WERI-Rb-1 (cell line): ENCODE measurements at regions not wholly inside any gene's neighbourhood (a gene's known extent, or its start where the extent isn't known, plus 50 kb on each side); places are given as distances from the start of the nearest gene placed in this dataset.

Experiments
- DNase-seq: peaks from one replicate; pipeline ENCODE4 v3.0.0-alpha.2; 2020
- H3K27ac ChIP-seq: fragments of 250-450 bp; sonication (Bioruptor Pico); 2 replicates; pipeline ENCODE4 v1.5.1; 2020; ENCODE audit warnings: mild to moderate bottlenecking, moderate library complexity
- H3K27me3 ChIP-seq: fragments of 250-450 bp; sonication (Bioruptor Pico); 2 replicates; pipeline ENCODE4 v1.5.1; 2021; ENCODE audit warnings: mild to moderate bottlenecking, low read depth, moderate library complexity; ENCODE audit not compliant: insufficient read depth, severe bottlenecking
- H3K36me3 ChIP-seq: fragments of 250-450 bp; sonication (Bioruptor Pico); 2 replicates; pipeline ENCODE4 v1.5.1; 2020; ENCODE audit warnings: mild to moderate bottlenecking, moderate library complexity
- H3K4me3 ChIP-seq: 2 replicates; pipeline ENCODE4 v1.5.1; 2011; ENCODE audit warnings: low read depth, mild to moderate bottlenecking, control low read depth, low read length
- H3K9me3 ChIP-seq: fragments of 250-450 bp; sonication (Bioruptor Pico); 2 replicates; pipeline ENCODE4 v1.5.1; 2021; ENCODE audit warnings: mild to moderate bottlenecking, moderate library complexity; ENCODE audit not compliant: severe bottlenecking
- CTCF ChIP-seq: IDR thresholded peaks from 2 replicates; pipeline ENCODE4 v1.5.1; 2011; ENCODE audit warnings: low read depth, mild to moderate bottlenecking, control low read depth, inconsistent platforms, low read length

GRCh38 chr1:198024336-198024735, 107.2 kb downstream of the LHX9 start:
- no peak overlapping the region for H3K27ac ChIP-seq
- no peaks in the 10 kb centered on the region for H3K27me3 ChIP-seq
- H3K36me3 ChIP-seq: no peaks in the 10 kb centered on the region
- no peak overlapping the region for H3K4me3 ChIP-seq
- no peak for TF ChIP-seq CTCF
- H3K9me3 ChIP-seq: no peaks in the 10 kb centered on the region
- no peak for DNase-seq

- no peaks in the 10 kb centered on the region for H3K27me3 ChIP-seq
- no peak overlapping the region for H3K4me3 ChIP-seq
- no peaks in the 10 kb centered on the region for H3K36me3 ChIP-seq
- H3K9me3 ChIP-seq: no peaks in the 10 kb centered on the region
- no peak overlapping the region for H3K27ac ChIP-seq
- no peak for TF ChIP-seq CTCF
- no peak for DNase-seq
Measured at GRCh38 chr1:198024782-198025181, 107.6 kb downstream of the LHX9 start.

- Histone ChIP-seq H3K9me3 (peaks cover 3% of the 10 kb centered on the region), H3K36me3 (no peaks in the 10 kb centered on the region), H3K4me3 (no peak overlapping the region), H3K27me3 (no peaks in the 10 kb centered on the region), H3K27ac (no peak overlapping the region)
- DNase-seq: no peak
- TF ChIP-seq CTCF: no peak
Measured at GRCh38 chr1:198030682-198031081, 113.5 kb downstream of the LHX9 start.

- Histone ChIP-seq H3K4me3 (no peak overlapping the region), H3K27me3 (no peaks in the 10 kb centered on the region), H3K9me3 (peaks cover 3% of the 10 kb centered on the region), H3K27ac (no peak overlapping the region), H3K36me3 (no peaks in the 10 kb centered on the region)
- no peak for DNase-seq
- TF ChIP-seq CTCF: no peak
Measured at GRCh38 chr1:198031086-198031485, 113.9 kb downstream of the LHX9 start.

GRCh38 chr1:198032668-198033067, 115.5 kb downstream of the LHX9 start:
- Histone ChIP-seq H3K4me3 (no peak overlapping the region), H3K27ac (no peak overlapping the region), H3K9me3 (peaks cover 3% of the 10 kb centered on the region), H3K27me3 (no peaks in the 10 kb centered on the region), H3K36me3 (no peaks in the 10 kb centered on the region)
- no peak for TF ChIP-seq CTCF
- no peak for DNase-seq

- Histone ChIP-seq H3K4me3 (no peak overlapping the region), H3K27ac (no peak overlapping the region), H3K27me3 (no peaks in the 10 kb centered on the region), H3K9me3 (no peaks in the 10 kb centered on the region), H3K36me3 (no peaks in the 10 kb centered on the region)
- TF ChIP-seq CTCF: no peak
- DNase-seq: no peak
Measured at GRCh38 chr1:198040880-198041279, 115.9 kb upstream of the NEK7 start.
